ENCODE measurements at regions not wholly inside any gene's neighbourhood (a gene's known extent, or its start where the extent isn't known, plus 50 kb on each side); places are given as distances from the start of the nearest gene placed in this dataset.

- Histone ChIP-seq H3K4me2 (ENCODE audit: control insufficient read depth, insufficient read depth) (no peak overlapping the region), H3K4me1 (ENCODE audit: control insufficient read depth, insufficient read depth, low read length) (no peaks in the 10 kb centered on the region), H3K9ac (ENCODE audit: control insufficient read depth, insufficient read depth, low read length) (no peak overlapping the region), H2AFZ (ENCODE audit: control insufficient read depth, low read depth, low read length) (no peak overlapping the region), H4K20me1 (ENCODE audit: control insufficient read depth, insufficient read depth) (no peaks in the 10 kb centered on the region), H3K27me3 (replicated peaks in 1 of 2; ENCODE audit: control insufficient read depth in 2 of 2, insufficient read depth in 2 of 2, low read length in 1 of 2) (no peaks in the 10 kb centered on the region), H3K79me2 (ENCODE audit: control insufficient read depth, insufficient read depth, low read length) (no peaks in the 10 kb centered on the region), H3K36me3 (ENCODE audit: control insufficient read depth in 2 of 2, insufficient read depth in 2 of 2, low read length in 1 of 2) (no peaks in the 10 kb centered on the region), H3K9me3 (replicated peaks; ENCODE audit: control insufficient read depth, insufficient read depth, low read length) (no peaks in the 10 kb centered on the region), H3K4me3 (no peak overlapping the region), H3K27ac (ENCODE audit: control insufficient read depth, insufficient read depth) (no peak overlapping the region)
- in situ Hi-C loops (cut with MboI) = loop anchor here (10.0 kb wide), 2 partner anchors 661 to 821 kb away; no protein-coding TSS in a partner anchor
- CTCF ChIA-PET = interaction anchor here (0.8 to 1.1 kb wide), 2 partner anchors 657 to 663 kb away, joined by 3 to 5 read pairs; no protein-coding TSS in a partner anchor
- RAD21 ChIA-PET (ENCODE audit: unreplicated experiment) = no interaction called here
- ATAC-seq = no peak
- no TSS peak for BruUV-seq (replicated peaks)
- intact Hi-C loops (cut with micrococcal nuclease; ENCODE audit: unreplicated experiment) = no loop called here
- POLR2A ChIA-PET = no interaction called here
- TF ChIP-seq STAT1 (conservative IDR thresholded peaks at IDR 0.05) (no peak), USF1 (IDR thresholded peaks at IDR 0.05; ENCODE audit: borderline replicate concordance, extremely low read length, insufficient read depth, low read depth, low read length) (no peak), KDM1A (IDR thresholded peaks at IDR 0.05; ENCODE audit: borderline replicate concordance) (no peak), E4F1 (IDR thresholded peaks at IDR 0.05; ENCODE audit: borderline replicate concordance, partially characterized antibody) (no peak), POU2F2 (IDR thresholded peaks at IDR 0.05; ENCODE audit: borderline replicate concordance, low read depth, low read length) (no peak), MYB (IDR thresholded peaks at IDR 0.05; ENCODE audit: borderline replicate concordance, low read depth, low read length) (no peak), SKIL (IDR thresholded peaks at IDR 0.05; ENCODE audit: low read depth, poor library complexity, severe bottlenecking) (no peak), FOXK2 (IDR thresholded peaks at IDR 0.05) (no peak), MLLT1 (IDR thresholded peaks at IDR 0.05) (no peak), IRF3 (IDR thresholded peaks at IDR 0.05) (no peak)
- DNase-seq (ENCODE audit: low read depth, low spot score) = no peak
- SMC1A ChIA-PET (ENCODE audit: uncharacterized antibody, unreplicated experiment) = no interaction called here
- no peak for FAIRE-seq
- 16% methylated on average over 6 of the region's 6 CpGs for WGBS (ENCODE audit: insufficient coverage, insufficient replicate concordance, low lambda C conversion rate, missing lambda C conversion rate)
Measured at GRCh38 chr1:87956072-87956471, 627.4 kb downstream of the LMO4 start.

Data from GM12878 (cell line).